ENCODE measurements at regions not wholly inside any gene's neighbourhood (a gene's known extent, or its start where the extent isn't known, plus 50 kb on each side); places are given as distances from the start of the nearest gene placed in this dataset.

DNA sequence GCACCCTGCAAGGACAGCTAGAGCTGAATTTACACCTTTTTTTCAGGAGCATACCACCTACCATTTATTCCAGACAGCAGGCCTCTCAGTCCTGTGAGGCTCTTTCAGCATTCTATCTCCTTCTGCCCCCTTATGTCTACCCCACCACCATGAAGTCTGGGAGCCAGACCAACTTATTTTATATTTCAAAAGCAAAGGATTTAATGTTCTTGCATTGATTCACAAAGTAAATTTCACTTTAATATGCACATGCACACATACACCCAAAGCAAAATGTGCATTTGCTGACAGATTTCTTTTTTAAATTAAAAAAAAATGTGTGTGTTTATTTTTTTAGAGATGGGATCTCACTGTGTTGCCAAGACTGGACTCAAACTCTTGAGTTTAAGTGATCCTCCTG is 264.2 kb upstream of the LRRC3B start:
- Histone ChIP-seq H3K9ac (ENCODE audit: low read depth in 1 of 2, low read length in 2 of 2) (no peak overlapping the region), H3K36me3 (ENCODE audit: control insufficient read depth in 4 of 4, insufficient read depth in 3 of 4, low read depth in 1 of 4, low read length in 3 of 4) (no peaks in the 10 kb centered on the region), H3K9me3 (ENCODE audit: control insufficient read depth in 4 of 4, low read length in 3 of 4) (no peaks in the 10 kb centered on the region), H3K27ac (ENCODE audit: low read depth in 1 of 2, low read length in 2 of 2) (no peak overlapping the region), H3K4me1 (ENCODE audit: control insufficient read depth in 4 of 4, insufficient read depth in 4 of 4, low read length in 3 of 4) (no peaks in the 10 kb centered on the region), H3K27me3 (ENCODE audit: control insufficient read depth in 4 of 4, insufficient read depth in 4 of 4, low read length in 3 of 4) (no peaks in the 10 kb centered on the region), H3K4me3 (ENCODE audit: low read depth in 1 of 3, low read length in 3 of 3) (no peak overlapping the region)
- TF ChIP-seq RAD21 (IDR thresholded peaks at IDR 0.05) (no peak), EGR1 (IDR thresholded peaks at IDR 0.05; ENCODE audit: low read depth in 2 of 2) (no peak), GABPA (IDR thresholded peaks at IDR 0.05 in 1 of 2, conservative IDR thresholded peaks at IDR 0.05 in 1 of 2) (no peak), JUND (IDR thresholded peaks at IDR 0.05) (no peak), HNF4A (conservative IDR thresholded peaks at IDR 0.05) (no peak), RXRA (IDR thresholded peaks at IDR 0.05) (no peak), HNF4G (IDR thresholded peaks at IDR 0.05) (no peak), ZBTB33 (IDR thresholded peaks at IDR 0.05) (no peak), FOXA2 (IDR thresholded peaks at IDR 0.05) (no peak), SP1 (IDR thresholded peaks at IDR 0.05) (no peak), NR2F2 (IDR thresholded peaks at IDR 0.05) (no peak), FOXA1 (IDR thresholded peaks at IDR 0.05) (no peak)
- TF ChIP-seq, protein P1, sequence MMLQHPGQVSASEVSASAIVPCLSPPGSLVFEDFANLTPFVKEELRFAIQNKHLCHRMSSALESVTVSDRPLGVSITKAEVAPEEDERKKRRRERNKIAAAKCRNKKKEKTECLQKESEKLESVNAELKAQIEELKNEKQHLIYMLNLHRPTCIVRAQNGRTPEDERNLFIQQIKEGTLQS (IDR thresholded peaks at IDR 0.05) = no peak
- TF ChIP-seq, protein P2, sequence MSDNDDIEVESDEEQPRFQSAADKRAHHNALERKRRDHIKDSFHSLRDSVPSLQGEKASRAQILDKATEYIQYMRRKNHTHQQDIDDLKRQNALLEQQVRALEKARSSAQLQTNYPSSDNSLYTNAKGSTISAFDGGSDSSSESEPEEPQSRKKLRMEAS (IDR thresholded peaks at IDR 0.05) = no peak
- DNase-seq (ENCODE audit: low spot score) = no peak

DNA sequence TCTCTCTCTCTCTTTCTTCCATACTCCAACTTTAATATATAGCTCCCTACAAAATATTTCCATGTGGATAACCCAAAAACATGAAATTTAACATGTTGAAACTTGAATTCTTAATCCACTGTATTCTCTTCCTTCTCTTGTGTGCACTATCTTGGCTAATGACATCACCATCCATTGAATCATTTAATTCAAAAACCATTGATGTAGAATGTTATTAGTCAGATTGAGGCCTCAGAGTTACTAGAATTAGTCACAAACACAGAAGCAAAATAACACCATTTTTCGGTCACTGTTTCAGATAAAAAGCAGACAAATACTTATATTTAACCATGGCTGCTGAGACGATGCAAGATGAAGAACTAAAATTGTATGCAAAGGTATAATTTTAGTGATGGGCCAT is 256.9 kb upstream of the LRRC3B start:
- no peak for TF ChIP-seq NR2F2 (IDR thresholded peaks at IDR 0.05)
- TF ChIP-seq JUND (IDR thresholded peaks at IDR 0.05) = no peak
- no peak for TF ChIP-seq FOXA2 (IDR thresholded peaks at IDR 0.05)
- no peak overlapping the region for H3K27ac ChIP-seq (ENCODE audit: low read depth in 1 of 2, low read length in 2 of 2)

GRCh38 chr3:26368312-26368711 is 254.3 kb upstream of the LRRC3B start:
- Histone ChIP-seq H3K9ac (ENCODE audit: low read depth in 1 of 2, low read length in 2 of 2) (no peak overlapping the region), H3K27ac (ENCODE audit: low read depth in 1 of 2, low read length in 2 of 2) (no peak overlapping the region), H3K4me1 (ENCODE audit: control insufficient read depth in 4 of 4, insufficient read depth in 4 of 4, low read length in 3 of 4) (no peaks in the 10 kb centered on the region), H3K4me3 (ENCODE audit: low read depth in 1 of 3, low read length in 3 of 3) (no peak overlapping the region), H3K36me3 (ENCODE audit: control insufficient read depth in 4 of 4, insufficient read depth in 3 of 4, low read depth in 1 of 4, low read length in 3 of 4) (no peaks in the 10 kb centered on the region), H3K27me3 (ENCODE audit: control insufficient read depth in 4 of 4, insufficient read depth in 4 of 4, low read length in 3 of 4) (no peaks in the 10 kb centered on the region), H3K9me3 (ENCODE audit: control insufficient read depth in 4 of 4, low read length in 3 of 4) (no peaks in the 10 kb centered on the region)
- no peak for DNase-seq (ENCODE audit: low spot score)
- TF ChIP-seq, protein P1 (IDR thresholded peaks at IDR 0.05) = no peak
- no peak for TF ChIP-seq HNF4G (IDR thresholded peaks at IDR 0.05)
- TF ChIP-seq HNF4A (conservative IDR thresholded peaks at IDR 0.05) = no peak
- no peak for TF ChIP-seq SP1 (IDR thresholded peaks at IDR 0.05)
- no peak for TF ChIP-seq RAD21 (IDR thresholded peaks at IDR 0.05)
- TF ChIP-seq RXRA (IDR thresholded peaks at IDR 0.05) = no peak
- no peak for TF ChIP-seq EGR1 (IDR thresholded peaks at IDR 0.05; ENCODE audit: low read depth in 2 of 2)
- TF ChIP-seq, protein P2 (IDR thresholded peaks at IDR 0.05) = no peak
- TF ChIP-seq FOXA2 (IDR thresholded peaks at IDR 0.05) = no peak
- TF ChIP-seq GABPA (IDR thresholded peaks at IDR 0.05 in 1 of 2, conservative IDR thresholded peaks at IDR 0.05 in 1 of 2) = no peak

More for the DNA sequence above, 256.9 kb upstream of the LRRC3B start:
- Histone ChIP-seq H3K27me3 (ENCODE audit: control insufficient read depth in 4 of 4, insufficient read depth in 4 of 4, low read length in 3 of 4) (no peaks in the 10 kb centered on the region), H3K9me3 (ENCODE audit: control insufficient read depth in 4 of 4, low read length in 3 of 4) (no peaks in the 10 kb centered on the region), H3K4me1 (ENCODE audit: control insufficient read depth in 4 of 4, insufficient read depth in 4 of 4, low read length in 3 of 4) (no peaks in the 10 kb centered on the region), H3K9ac (ENCODE audit: low read depth in 1 of 2, low read length in 2 of 2) (no peak overlapping the region), H3K36me3 (ENCODE audit: control insufficient read depth in 4 of 4, insufficient read depth in 3 of 4, low read depth in 1 of 4, low read length in 3 of 4) (no peaks in the 10 kb centered on the region), H3K4me3 (ENCODE audit: low read depth in 1 of 3, low read length in 3 of 3) (no peak overlapping the region)
- 83% methylated on average over 2 of the region's 2 CpGs for WGBS
- DNase-seq (ENCODE audit: low spot score) = no peak

Data from liver (tissue), 7 donors.